AG09319 (cell line): ENCODE measurements at regions not wholly inside any gene's neighbourhood (a gene's known extent, or its start where the extent isn't known, plus 50 kb on each side); places are given as distances from the start of the nearest gene placed in this dataset.

Experiments used
- DNase-seq: peaks from one replicate; pipeline ENCODE4 v3.0.0-alpha.2; 2010; ENCODE audit warnings: low read depth; ENCODE audit errors: extremely low read depth
- TF ChIP-seq, protein P1 (sequence below): IDR thresholded peaks from 2 replicates; pipeline ENCODE4 v1.5.1; 2011; ENCODE audit warnings: low read depth, mild to moderate bottlenecking, inconsistent platforms, low read length, moderate library complexity

DNA sequence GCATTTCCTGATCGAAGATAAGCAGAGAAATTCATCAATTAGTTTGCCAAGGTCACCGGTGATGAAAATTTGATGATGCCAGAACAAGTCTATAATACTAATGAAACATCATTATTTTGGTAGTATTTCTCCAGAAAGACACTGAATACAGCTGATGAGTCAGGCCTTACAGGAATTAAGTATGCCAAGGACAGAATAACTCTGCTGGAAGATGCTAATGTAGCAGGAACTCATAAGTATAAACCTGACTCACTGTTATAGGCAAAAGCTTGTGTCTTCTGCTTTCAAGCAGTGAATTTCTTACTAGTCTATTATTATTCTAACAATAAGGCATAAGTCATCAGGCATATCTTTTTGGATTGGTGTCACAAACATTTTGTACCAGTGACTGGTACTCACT lies 1825.1 kb upstream of the IGFBP7 start:
- DNase-seq = no peak
- TF ChIP-seq, protein P1, sequence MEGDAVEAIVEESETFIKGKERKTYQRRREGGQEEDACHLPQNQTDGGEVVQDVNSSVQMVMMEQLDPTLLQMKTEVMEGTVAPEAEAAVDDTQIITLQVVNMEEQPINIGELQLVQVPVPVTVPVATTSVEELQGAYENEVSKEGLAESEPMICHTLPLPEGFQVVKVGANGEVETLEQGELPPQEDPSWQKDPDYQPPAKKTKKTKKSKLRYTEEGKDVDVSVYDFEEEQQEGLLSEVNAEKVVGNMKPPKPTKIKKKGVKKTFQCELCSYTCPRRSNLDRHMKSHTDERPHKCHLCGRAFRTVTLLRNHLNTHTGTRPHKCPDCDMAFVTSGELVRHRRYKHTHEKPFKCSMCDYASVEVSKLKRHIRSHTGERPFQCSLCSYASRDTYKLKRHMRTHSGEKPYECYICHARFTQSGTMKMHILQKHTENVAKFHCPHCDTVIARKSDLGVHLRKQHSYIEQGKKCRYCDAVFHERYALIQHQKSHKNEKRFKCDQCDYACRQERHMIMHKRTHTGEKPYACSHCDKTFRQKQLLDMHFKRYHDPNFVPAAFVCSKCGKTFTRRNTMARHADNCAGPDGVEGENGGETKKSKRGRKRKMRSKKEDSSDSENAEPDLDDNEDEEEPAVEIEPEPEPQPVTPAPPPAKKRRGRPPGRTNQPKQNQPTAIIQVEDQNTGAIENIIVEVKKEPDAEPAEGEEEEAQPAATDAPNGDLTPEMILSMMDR = no peak

DNA sequence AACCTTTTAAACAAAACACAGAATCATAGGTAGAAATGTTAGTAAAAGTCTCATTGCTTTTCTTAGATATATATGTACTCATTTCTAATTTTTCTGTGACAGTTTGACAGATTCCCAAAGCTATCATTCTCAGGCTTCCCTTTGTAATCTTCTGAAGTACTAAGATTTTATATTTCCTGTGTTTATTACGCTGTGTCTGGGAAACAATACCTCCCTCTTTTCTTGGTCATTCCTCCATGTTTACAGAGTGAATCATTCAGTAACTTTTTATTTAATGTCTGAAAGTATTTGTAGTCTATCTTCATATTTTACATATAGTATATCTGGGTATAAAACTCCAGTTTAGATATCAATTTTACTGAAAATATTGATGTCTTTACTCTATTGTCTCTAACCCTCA lies 1826.3 kb upstream of the IGFBP7 start:
- DNase-seq = no peak
- TF ChIP-seq, protein P1 = no peak

DNA sequence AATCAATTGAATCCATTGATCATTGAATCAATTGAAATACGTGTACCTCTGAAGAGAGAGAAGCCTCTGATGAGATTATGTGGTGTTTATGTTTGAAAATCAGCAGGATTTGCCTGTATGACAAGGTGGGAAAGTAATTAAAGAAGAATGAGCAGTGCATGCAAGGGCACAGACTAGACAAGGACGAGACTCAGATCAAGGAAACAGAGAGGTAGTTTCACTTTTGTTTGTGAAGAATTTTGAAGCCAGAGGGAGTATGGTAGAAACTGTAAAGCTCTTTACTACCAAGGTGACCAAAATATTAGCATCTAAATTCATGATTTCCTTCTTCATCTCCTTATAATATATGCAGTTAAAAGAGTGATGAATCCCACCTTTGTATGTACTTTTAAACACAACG lies 1830.0 kb upstream of the IGFBP7 start:
- no peak for DNase-seq
- TF ChIP-seq, protein P1 = no peak

DNA sequence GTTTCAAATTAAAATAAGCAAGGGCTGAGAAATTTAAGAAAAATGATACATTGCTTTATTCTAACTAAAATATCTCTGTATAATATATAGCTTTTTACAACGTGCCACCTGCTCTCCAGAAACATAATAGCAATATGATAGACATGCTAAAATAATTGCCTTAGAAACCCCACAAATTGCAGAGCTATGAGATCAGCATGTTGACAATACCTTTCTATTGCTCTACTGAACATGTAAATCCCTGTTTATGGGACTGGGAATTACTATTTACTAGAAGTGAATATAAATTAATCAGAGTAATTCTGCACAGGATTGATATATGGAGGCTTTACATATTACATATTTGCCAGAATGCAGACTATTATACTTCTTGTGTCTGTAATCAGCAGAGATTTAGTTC lies 1831.1 kb upstream of the IGFBP7 start:
- DNase-seq = no peak
- TF ChIP-seq, protein P1 = no peak

DNA sequence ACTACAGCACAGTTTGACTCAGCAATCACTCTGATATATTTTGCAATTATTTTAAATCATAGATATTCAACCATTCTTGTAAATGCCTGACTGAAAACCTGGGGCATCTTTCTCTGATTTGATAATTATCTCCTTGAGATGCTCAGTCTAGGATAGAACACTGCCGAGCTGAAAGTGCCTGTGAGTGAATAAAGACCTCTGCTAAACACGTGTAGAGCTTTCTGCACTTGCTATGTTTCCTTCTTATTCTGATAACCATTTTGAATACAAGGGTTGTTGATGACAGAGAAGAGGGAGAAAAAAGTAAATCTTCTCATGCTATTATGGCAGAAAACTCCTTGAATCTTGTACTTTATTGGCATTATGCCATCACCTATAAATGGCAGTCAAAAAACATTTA lies 1843.4 kb upstream of the IGFBP7 start:
- no peak for DNase-seq
- TF ChIP-seq, protein P1 = no peak

DNA sequence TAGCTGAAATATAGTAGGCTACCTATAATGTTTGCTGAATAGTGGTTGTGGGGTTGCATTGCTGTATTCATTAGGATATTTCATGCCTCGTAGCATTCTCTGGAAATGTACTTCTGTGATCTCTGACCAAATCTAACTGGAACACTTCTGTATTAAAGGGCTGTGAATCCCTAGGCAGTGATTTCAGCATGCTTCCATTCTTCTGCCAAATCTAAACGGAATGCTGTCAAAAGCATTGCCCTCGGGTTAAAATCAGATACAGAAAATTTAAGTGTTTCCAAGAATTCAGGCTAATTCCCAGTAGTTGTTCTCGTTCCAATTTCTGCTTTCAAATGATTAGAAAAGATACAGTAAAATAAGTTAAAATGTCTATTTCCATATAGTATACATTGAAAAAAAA lies 1847.5 kb upstream of the IGFBP7 start:
- TF ChIP-seq, protein P1 = no peak
- DNase-seq = no peak

DNA sequence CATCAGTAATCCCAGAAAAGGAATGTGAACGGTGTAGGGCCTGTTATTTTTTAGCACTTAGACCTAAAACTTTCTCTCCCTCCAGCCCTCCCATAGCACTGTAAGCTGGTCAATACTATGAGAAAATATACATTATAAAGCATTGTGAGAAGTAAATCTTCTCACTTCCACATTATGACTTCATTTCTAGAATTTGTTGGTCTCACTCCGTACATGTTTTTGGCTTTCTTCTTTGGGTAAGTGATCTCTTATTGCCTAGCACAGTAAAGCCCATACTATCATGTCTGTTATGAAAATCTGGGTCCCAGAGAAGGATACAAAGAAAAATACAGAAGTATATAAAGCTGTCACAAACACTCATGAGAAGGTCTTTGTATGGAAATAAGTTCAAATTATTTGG lies 1851.1 kb upstream of the IGFBP7 start:
- DNase-seq = no peak
- TF ChIP-seq, protein P1 = no peak
